Activated CD4-positive, alpha-beta T cell treated with anti-CD3 and anti-CD28 coated beads, Interleukin-2, amount 50 U/mL, for 24 hours (primary cell): ENCODE measurements at regions not wholly inside any gene's neighbourhood (a gene's known extent, or its start where the extent isn't known, plus 50 kb on each side); places are given as distances from the start of the nearest gene placed in this dataset.
"Not testable (repeated sequence)": the region's sequence is repeated elsewhere in the genome, so short reads cannot be mapped to it uniquely, and the experiment has no call there.

ENCODE experiments used
- DNase-seq, 2 donors: peaks; one replicate each; pipeline ENCODE4 v3.0.0-alpha.2; 2020; ENCODE audit warnings: low read depth in 1 of 2, low spot score in 1 of 2

- DNase-seq: no peak
Measured at GRCh38 chr6:92648364-92649086, 770.8 kb downstream of the EPHA7 start.

- DNase-seq: no peak
Measured at GRCh38 chr6:92647630-92648029, 771.7 kb downstream of the EPHA7 start.

DNA sequence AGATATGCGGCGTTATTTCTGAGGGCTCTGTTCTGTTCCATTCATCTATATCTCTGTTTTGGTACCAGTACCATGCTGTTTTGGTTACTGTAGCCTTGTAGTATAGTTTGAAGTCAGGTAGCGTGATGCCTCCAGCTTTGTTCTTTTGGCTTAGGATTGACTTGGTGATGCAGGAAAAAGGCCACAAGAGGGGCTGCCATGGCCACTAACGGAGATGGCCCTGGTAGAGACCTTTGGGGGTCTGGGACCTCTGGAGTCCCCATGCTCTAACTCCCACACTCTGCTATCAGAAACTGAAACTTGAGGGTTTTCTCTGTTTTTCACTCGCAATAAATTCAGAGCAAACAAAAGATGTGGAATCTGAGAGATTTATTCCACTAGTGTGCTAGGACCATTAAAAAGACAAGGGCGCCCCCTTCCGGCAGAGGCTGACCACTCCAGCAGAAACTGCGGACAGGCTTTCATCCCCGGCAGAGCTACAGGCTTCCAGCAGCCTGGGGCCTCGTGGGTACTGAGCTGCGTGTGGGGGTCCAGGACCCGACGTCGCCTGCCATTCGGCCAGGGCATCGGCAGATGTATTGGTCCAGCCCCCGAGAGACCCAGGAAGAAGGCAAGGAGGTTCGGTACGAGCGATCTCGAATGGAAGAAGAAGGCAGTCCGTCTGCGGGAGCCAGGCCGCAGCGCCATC is 775.1 kb downstream of the EPHA7 start:
- not testable (repeated sequence) for DNase-seq

DNA sequence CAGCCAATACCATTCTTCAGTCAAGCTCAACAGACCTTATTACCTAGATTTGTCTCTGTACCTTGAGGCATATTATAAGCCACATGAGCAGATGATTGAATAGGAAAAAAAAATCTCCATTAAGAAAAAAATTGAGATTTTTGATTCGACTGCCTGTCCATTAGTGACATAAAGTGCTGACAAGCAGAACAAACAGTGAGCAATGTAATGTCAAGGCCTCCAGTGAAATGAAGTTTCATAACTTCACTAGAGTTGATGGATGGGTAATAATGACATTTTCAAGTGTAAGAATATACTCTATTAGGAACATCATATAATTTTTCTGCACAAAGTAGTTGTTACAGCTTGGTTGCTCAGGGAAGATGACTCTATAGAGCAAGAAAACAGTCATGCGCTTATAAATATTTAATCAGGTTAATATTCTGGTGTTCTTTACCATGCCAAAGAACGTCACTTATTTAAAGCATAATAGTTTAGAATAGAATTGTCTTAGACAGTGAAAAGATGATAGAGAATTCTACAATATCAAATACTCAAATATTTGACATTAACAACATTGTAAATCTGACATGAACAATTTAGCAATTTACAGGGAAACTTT is 783.7 kb downstream of the EPHA7 start:
- DNase-seq: no peak

- no peak for DNase-seq
Measured at GRCh38 chr6:92634561-92634960, 784.8 kb downstream of the EPHA7 start.

DNA sequence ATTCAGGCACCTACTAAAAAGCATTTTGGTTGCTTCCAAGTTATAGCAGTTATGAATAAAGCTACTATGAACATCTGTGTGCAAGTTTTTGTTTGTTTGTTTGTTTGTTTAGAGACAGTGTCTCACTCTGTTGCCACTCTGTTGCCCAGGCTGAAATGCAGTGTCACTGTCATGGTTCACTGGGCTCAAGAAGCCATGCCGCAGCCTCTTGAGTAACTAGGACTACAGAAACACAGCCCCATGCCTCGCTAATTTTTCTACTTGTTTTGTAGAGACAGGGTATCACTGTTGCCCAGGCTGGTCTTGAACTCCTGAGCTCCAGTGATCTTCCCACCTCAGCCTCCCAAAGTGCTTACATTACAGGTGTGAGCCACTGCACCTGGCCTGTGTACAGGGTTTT is 795.9 kb downstream of the EPHA7 start:
- no peak for DNase-seq

DNA sequence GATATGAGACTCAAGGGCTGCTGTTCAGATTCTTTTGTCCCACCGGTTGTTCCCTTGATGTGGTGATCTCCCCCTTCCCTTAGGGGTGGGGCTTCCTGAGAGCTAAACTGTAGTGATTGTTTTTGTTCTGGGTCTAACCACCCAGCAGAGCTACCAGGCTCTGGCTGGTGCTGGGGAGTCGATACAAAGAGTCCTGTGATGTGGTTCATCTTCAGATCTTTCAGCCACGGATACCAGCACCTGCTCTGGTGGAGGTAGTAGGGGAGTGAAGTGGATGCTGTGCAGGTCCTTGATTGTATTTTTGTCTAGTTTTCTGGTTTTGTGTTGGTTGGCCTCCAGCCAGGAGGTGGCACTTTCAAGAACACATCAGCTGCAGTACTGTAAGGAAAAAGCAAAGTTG is 801.6 kb downstream of the EPHA7 start:
- DNase-seq: no peak

GRCh38 chr6:92608751-92609150 is 810.6 kb downstream of the EPHA7 start:
- no peak for DNase-seq

DNA sequence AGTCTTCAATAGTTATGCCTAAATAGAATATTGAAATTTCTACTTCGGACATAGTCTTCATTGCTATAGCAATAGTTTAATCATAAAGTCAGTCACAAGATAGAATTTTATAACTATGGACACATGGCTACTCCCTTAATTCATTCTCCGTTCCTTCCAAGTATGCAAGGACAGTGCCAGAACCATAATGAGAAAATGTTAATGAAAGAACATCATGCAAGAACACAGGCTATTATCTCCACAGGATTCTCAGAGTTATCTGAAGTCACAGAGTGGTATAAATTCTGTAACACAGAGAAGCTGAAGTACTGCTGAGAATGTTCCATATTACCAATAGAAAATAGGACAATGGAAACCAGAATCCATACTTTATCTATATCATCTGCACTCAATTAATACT is 826.2 kb downstream of the EPHA7 start:
- DNase-seq: no peak

DNA sequence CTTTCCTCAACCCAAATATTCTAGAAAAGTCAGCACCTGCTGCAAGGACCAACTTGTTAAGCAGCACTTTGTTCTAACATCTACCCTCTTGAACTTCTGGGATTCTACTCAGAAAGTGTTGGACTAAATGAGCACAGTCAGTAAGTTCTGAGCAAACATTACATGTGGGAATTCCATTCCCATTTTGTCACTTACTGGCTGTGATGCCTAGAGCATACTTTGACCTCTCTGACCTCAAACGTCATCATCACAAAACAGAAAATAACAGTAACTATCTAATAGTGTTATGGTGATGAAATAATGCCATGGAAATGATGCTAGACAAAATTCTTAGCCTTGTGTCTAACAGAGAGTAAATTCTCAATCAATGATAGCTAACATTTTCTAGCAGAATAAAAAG is 829.4 kb downstream of the EPHA7 start:
- no peak for DNase-seq

DNA sequence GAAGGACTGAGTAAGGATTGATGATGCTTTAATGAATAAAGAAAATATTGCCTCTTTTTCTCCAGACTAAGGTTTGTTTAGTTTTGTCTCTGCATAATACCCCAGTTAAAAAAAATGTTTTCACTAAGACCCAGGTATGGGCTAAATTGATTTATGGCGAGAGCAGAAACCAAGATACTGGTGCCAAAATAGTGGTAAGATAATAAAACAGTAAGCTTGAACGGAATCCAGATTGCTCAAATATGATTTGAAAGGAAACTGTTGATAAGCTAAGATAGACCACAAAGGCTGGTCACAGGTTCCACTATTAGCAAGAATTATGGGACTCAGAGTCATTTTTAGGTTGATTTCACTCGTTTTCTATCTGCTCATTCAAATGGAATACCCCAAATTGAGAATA is 831.2 kb downstream of the EPHA7 start:
- DNase-seq: no peak

DNA sequence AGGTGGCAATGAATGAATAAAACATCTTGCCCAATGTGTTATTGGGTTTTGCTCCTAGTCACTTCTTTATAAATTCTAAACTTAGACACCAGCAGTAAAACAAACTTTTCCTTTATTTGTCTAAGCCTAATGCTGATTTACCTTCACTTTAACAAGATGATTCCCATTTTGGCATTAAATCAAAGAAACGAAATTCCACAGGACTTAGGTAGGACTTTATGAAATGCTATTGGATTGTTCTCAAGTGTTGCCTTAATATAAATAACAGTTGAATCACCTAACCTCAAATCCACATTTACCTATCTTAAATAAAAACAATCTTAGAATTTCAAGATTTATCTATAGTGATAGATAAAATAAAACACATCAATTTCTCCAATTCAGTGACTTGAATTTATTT is 831.8 kb downstream of the EPHA7 start:
- DNase-seq: no peak

DNA sequence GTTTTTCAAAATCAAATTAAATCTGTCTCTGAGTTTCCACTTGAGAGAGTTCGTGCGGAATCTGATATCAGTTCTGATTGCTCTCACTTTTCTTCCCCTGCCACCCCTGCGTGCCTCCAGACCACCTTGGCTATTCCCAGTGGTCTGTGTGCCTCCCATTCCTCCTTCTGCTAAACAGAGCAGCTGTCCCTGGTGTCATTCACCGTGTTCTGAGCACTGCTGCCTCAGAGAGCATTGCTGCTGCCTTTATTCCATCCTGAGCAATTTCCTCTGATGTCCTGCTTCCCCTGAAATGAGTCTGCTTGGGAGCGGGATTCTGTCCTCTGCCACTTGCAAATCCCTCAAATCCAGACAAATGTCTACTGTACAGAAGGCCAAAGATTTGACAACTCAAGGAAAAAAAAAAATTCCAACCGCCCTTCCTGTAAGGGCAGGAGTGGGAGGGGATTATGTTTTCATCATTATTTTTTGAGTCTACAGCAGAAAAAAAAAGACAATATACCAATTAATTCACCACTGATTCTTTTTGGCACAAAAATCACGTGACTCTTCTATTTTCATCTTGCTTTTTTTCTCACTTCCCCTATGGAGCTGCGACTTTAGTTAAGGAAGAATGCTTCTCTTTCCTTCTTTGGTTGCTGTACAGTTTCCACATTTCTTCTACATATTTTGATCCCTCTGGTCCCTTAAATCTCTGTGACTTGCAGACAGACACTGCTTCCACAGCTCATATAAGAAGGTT is 833.0 kb downstream of the EPHA7 start:
- no peak for DNase-seq

GRCh38 chr6:92582211-92582610 is 837.1 kb downstream of the EPHA7 start:
- DNase-seq: no peak

DNA sequence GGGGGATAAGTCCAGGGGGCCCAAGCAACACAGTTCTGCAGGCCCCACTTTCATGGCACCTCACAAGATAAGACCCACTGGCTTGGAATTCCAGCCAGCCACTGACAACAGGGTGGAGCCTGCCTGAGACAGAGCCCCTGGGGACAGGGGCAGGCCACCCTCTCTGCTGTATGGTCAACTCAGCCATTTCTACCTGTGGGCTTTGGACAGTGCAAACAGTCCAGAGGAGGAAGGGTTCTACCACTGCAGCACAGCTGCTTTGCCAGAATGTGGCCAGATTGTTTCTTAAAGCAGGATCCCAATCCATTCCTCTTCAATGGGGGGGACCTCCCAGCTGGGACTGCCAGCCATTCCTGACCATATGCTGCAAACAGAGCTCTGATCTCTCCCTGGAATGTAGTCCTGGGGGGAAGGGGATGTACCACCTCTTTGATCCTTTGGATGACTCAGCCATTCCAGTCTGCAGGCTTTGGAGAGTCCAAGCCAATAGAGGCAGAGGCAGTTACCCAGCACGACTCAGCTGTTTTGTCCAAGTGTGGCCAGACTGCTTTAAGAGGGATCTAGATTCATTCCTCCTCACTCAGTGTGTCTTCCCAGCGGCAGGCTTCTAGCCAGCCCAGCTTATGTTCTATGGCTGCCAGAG is 842.2 kb downstream of the EPHA7 start:
- DNase-seq: no peak

- DNase-seq: no peak
Measured at GRCh38 chr6:92568541-92568940, 850.8 kb downstream of the EPHA7 start.

GRCh38 chr6:92566632-92567031 is 852.7 kb downstream of the EPHA7 start:
- no peak for DNase-seq

DNA sequence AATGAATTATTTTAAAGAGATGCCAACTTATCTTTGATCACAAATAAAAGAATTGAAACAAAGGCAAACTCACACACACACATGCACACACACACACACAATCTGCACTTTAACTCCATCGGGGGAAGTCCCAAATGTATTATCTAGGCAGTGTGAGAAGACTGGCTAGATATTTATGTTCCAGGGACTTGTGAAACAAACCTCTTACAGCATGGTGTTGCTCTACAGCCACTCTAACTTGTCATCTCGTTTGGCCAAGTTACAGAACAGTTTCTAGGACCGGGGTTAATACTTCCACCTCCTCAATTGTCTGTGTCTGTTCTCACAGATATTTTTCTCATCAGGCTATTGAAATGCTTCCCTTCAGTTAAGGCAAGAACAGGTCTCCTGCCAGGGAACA is 855.0 kb downstream of the EPHA7 start:
- DNase-seq: no peak

DNA sequence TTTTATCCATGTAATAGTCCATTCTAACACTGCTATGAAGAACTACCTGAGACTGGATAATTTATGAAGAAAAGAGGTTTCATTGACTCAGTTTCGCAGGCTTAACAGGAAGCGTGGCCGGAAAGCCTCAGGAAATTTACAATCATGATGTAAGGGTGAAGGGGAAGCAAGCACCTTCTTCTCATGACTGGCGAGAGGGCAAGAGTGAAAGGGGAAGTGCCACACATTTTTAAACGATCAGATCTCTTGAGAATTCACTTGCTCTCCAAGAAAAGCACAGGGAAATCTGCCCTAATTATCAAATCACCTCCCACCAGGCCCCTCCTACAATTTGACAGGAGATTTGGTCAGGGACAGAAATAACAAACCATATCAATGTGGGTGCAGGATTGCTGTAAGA is 859.7 kb downstream of the EPHA7 start:
- no peak for DNase-seq

DNA sequence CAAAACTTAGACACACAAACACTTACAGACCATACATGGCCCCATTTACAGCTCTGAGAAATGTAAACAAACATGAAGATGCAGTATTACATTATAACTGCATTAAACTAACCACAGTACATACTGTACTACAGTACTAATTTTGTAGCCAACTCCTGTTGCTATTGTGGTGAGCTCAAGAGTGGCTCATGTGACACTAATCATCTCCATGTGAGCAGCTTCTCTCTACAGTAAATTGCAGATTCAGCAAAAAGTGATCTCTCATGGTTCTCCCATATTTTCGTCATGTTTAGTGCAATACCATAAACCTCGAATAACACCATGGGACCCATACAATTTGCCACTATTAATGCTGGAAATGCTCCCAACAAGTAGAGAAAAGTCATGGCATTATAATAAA is 860.4 kb downstream of the EPHA7 start:
- no peak for DNase-seq

GRCh38 chr6:92550501-92550900 is 868.9 kb downstream of the EPHA7 start:
- DNase-seq: no peak
